Fibroblast of skin of left quadriceps (primary cell): ENCODE measurements at regions not wholly inside any gene's neighbourhood (a gene's known extent, or its start where the extent isn't known, plus 50 kb on each side); places are given as distances from the start of the nearest gene placed in this dataset.
A peak's percentile ranks its signal among the peaks of the same experiment; 100 is the strongest.

Source experiments
- DNase-seq, 2 experiments: peaks; one replicate each; pipeline ENCODE4 v3.0.0-alpha.2; 2013; ENCODE audit warnings: low read depth in 2 of 2

DNA sequence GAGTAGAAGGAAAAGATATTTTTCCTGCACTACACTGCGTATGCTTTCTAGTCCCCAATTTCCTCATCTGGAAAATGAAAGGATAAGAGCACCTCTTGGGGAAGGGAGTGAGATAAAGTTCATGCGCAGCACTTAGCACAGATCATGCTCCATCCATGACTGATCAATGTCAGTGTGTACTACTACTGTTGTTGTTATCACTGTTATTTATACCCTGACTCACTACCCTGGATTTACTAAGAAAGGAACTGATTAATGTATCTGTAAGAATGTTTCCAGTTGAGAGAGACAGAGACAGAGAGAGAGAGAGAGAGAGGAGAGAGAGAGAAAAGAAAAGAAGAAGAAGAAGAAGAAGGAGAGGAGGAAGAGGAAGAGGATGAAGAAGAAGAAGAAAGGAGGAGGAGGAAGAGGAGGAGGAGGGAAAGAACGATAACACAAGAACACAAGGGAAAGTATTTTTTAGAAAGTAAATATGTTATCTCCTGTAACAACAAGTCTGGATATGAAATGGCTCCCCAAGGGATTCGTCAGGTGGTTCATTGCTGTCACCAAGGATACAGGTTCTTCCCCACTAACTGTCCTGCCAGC, 212.2 kb upstream of the PROK2 start:
- DNase-seq, result no peak

DNA sequence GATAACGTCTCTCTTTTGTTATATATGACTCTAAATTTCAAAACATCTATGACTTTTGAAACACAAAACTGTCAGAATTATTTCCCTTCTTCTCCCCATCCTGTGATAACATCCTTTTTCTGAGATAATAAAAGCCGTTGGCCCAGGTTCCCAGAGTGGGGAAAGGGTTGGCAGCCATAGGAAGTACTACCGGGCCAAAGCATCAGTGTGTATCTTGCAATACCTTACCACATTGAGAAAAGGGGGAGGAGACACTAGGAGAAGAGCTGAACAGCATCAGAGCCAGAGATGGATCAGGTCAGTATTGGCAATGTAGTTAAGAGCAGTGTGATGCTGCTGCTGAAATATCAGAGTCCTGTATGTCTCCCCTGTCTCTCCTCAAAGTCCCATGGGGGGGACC, 210.0 kb upstream of the PROK2 start:
- DNase-seq, result no peak

- no peak for DNase-seq
Measured at GRCh38 chr3:71994203-71994602, 209.3 kb upstream of the PROK2 start.

- no peak for DNase-seq
Measured at GRCh38 chr3:71991681-71992080, 206.7 kb upstream of the PROK2 start.

DNA sequence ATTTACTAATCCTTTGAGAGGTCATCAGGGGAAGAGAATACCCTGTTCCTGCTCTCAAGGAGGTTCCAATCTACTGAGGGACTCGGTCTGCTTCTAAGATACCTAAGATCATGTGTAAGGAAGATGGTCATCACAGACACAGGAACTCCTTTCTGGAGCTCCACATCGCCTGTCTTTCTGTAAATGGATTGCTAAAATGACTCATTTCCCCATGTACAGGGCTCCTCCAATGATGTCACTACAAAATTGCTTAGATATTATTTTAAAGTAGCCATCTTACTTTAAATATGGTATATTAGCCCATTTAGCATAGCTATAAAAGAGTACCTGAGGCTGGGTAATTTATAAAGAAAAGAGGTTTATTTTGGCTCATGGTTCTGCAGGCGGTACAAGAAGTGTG, 206.1 kb upstream of the PROK2 start:
- DNase-seq, result no peak

- DNase-seq, result no peak
Measured at GRCh38 chr3:71990545-71990944, 205.6 kb upstream of the PROK2 start.

DNA sequence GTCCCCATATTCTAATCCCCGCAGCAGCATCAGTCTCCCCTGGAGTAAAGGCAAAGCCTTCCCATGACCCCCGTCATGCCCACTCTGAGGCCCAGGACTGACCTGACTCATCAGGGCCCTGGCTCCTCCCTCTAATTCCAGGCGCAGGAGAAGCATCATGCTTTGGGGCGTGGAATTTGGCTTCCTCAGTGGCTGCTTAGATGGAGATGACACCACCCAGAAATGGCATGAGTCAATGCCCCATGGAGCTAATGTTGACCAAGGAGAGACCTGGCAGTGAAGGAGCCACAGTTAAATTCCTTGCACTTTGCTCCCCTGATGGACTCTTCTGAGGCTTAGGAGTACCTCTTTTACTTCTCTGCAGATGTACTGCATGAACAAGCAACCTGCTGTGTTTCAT, 204.2 kb upstream of the PROK2 start:
- no peak for DNase-seq

DNA sequence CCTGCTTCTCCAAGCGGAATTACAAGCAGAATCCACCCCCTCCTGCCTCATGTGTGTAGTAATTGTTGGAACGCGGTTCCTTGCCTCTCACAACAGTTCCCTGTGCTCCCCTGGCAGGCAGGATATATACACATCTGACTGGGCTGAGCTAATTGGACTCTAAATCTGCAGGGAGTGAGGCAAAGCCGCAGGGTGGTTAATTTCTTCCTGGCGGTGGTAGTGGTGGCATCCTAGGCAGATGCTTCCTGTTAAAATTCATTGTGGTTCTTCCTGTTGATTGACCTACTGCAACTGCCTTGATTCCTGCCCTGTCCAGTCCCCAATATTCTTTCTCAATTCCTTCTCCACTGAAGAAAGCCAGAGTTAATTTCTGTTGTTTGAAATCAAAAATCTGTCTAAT, 202.9 kb upstream of the PROK2 start:
- peak; percentile 53 to 56 for DNase-seq

DNA sequence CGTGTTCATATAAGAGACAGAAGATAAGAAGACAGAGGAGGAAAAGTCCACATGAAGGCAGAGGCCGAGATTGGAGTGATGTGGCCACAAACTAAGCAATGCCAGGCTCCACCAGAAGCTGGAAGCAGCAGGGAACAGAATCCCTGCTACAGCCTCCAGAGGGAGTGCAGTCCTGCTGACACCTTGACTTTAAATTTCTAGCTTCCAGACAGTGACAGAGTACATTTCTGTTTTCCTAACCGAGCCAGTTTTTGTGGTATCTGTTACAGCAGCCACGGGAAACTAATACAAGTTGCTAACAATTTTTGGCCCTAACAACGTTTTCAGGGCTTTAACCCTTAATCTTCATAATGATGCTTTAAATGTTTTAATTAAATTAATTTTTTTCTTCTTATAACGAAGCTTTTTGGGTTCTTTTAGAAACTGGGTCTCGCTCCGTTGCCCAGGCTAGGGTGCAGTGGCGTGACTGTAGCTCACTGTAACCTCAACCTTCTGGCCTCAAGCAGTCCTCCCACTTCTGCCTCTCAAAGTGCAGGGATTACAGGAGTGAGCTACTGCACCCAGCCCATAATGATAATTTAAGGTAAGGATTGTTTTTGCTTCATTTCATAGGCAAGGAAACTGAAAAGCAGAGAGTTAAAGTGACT, 202.3 kb upstream of the PROK2 start:
- DNase-seq, result no peak

- DNase-seq, result no peak
Measured at GRCh38 chr3:71986606-71987005, 201.7 kb upstream of the PROK2 start.

DNA sequence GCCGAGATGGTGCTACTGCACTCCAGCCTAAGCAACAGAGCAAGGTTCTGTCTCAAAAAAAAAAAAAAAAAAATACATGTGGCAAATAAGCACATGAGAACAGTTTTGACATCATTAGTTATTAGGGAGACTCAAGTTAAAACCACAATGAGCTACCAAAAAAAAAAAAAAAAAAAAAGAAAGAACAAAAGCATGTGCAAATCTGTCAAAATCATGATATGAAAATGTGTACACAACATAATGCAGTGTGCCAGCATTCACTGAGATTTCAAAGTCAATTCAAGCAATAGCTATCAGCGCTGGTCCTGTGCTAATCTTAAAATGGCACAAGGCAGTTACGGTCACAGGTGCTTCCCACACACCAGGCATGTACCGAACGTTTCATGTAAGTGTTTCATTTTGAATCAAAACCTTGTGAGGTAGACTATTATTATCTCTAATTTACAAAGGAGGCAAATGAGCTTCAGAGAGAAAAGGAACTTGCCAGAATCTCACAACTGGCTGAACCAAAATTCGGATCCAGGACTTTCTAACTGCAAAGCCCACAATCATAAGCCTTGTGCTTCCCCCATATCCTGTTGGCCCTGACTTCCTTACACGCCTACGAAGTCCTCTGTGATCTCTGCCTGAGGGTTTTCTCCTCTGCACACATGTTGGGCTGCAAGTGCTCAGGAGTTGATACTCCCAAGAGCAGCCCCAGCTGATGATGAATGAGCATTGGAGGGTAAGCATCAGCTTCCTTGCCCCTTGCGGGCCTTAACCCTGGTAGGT, 200.1 kb upstream of the PROK2 start:
- no peak for DNase-seq

DNA sequence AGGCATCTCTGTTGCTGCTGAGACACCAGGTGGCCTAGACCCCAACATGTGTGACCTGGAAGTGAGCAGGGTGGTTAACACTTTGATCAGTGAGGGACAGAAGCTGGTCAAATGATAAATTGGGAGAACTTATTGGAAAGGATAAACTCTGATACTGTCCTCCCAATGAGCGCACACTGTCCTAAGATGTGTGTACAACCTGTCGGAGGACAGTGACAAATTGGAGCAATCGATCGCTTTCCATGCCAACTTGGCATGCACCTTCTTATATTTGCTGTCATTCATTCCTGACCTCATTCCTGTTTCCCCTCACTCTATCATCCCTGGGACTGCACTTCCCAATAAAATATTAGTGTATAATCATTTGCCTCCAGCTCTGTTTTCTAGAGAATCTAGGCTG, 198.7 kb upstream of the PROK2 start:
- no peak for DNase-seq

DNA sequence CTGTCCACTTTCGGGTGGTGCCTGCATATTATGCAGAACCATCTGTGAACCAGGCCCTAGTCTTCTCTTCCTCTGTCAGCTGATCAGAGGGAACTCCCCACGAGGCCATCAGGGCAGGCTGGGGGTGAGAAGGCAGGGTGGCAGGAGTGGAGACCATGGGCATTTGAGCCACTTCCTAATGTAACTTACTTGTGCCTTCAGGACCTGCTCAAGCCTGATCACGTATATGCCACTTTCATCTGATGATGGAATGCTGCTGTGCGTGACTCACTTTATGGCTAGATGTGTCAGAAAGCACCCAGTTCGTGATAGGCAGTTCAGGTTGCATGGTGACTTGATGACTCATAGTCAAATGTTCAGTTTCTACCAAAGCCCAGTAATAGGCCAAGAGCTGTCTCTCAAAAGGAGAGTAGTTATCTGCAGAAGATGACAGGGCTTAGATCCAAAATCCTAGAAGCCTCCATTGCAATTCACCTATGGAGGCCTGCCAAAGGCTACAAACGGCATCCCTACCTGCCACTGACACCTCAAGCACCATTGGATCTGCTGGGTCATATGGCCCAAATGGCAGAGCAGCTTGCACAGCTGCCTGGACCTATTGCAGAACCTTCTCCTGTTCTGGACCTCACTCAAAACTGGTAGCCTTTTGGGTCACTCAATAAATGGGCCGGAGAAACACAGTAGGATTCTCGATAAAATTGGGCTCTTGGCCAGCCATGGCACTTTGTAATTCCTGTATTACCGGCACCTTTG, 197.7 kb upstream of the PROK2 start:
- DNase-seq, result peak; percentile 77 to 80

GRCh38 chr3:71979175-71979574, 194.2 kb upstream of the PROK2 start:
- no peak for DNase-seq

- no peak for DNase-seq
Measured at GRCh38 chr3:71978150-71978721, 193.3 kb upstream of the PROK2 start.

- DNase-seq, result no peak
Measured at GRCh38 chr3:71977525-71977924, 192.6 kb upstream of the PROK2 start.

- no peak for DNase-seq
Measured at GRCh38 chr3:71975573-71975972, 190.6 kb upstream of the PROK2 start.

DNA sequence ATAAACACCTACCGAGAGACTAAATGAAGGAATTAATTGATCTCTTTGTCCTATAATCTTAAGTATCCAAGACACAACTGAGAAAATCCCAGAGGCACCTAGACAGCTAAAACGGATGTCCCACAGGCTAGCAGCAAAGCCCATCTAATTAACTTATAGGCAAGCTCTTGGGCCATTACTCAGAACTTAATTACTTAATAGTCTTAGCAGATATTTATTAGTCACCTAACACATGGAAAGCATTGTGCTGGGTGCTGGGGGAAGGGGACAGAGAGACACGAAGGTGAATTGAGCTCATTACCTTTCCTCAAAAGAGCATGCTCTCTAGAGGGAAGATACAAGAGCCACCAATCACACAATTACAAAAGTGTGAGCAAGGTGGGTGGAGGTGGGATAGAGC, 189.8 kb upstream of the PROK2 start:
- no peak for DNase-seq

DNA sequence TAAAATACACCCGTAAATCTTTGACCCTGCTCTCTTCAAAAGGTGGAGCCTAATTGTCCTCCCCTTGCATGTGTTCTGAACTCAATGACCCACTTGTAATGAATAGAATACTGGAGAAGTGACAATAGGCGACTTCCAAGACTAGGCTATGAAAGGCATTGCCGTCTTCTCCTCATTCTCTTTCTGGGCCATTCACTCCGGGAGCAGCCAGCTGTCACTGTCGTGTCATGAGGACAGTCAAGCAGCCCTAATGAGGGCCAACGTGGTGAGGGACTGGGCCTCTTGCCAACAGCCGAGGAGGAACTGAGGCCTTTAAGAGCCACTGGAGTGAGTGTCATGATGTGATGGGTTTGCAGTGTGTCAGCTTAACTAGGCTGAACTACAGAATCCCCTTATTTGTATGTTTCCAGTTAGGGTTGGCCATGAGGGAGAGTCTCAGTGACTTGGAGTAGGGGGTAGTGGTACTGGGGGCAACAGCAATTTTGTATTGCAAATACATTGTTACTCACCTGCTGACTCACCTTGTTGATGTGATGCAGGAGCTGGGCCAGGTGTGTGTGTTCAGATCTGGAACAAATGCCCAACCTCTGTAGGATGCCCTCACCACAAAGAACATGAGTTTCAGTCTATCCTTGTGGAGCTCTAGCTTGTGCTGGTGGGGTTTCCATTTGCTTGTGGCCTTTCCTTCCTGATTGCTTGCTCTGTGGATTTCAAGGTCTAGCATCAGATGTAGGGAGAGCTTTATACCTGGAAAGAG, 188.5 kb upstream of the PROK2 start:
- no peak for DNase-seq

GRCh38 chr3:71972031-71972430, 187.1 kb upstream of the PROK2 start:
- no peak for DNase-seq

GRCh38 chr3:71968544-71968943, 183.6 kb upstream of the PROK2 start:
- no peak for DNase-seq
